Mesenchymal stem cell (in vitro differentiated cells and primary cell): ENCODE measurements at regions not wholly inside any gene's neighbourhood (a gene's known extent, or its start where the extent isn't known, plus 50 kb on each side); places are given as distances from the start of the nearest gene placed in this dataset.

Experiments
- DNase-seq: peaks from one replicate; pipeline ENCODE4 v3.0.0-alpha.2; 2013
- H2AFZ ChIP-seq: one replicate; pipeline ENCODE4 v1.6.1; 2013; ENCODE audit warnings: low read depth, mild to moderate bottlenecking, control low read depth, inconsistent platforms, low read length, moderate library complexity
- H2AK5ac ChIP-seq: 2 replicates; pipeline ENCODE4 v1.6.1; 2013; ENCODE audit warnings: low read length, moderate library complexity, mild to moderate bottlenecking, inconsistent platforms; ENCODE audit not compliant: severe bottlenecking
- H2BK120ac ChIP-seq: one replicate; pipeline ENCODE4 v1.6.1; 2013; ENCODE audit warnings: low read depth, mild to moderate bottlenecking, inconsistent platforms, low read length, moderate library complexity
- H2BK12ac ChIP-seq, 2 experiments: one replicate each; pipeline ENCODE4 v1.6.1; 2013; ENCODE audit warnings: inconsistent platforms in 2 of 2, low read length in 2 of 2, mild to moderate bottlenecking in 2 of 2, moderate library complexity in 2 of 2, control low read depth in 1 of 2
- H2BK15ac ChIP-seq: one replicate; pipeline ENCODE4 v1.6.1; 2013; ENCODE audit warnings: mild to moderate bottlenecking, low read depth, inconsistent platforms; ENCODE audit not compliant: poor library complexity, severe bottlenecking
- H2BK5ac ChIP-seq: 2 replicates; pipeline ENCODE4 v1.6.1; 2013; ENCODE audit warnings: low read depth, mild to moderate bottlenecking, low read length, control low read depth, inconsistent platforms; ENCODE audit not compliant: poor library complexity, severe bottlenecking
- H3K14ac ChIP-seq, 2 experiments: one replicate each; pipeline ENCODE4 v1.6.1; 2013; ENCODE audit warnings: inconsistent platforms in 2 of 2, low read length in 2 of 2, control low read depth in 1 of 2, mild to moderate bottlenecking in 1 of 2, moderate library complexity in 1 of 2
- H3K18ac ChIP-seq, 2 experiments: one replicate each; pipeline ENCODE4 v1.6.1; 2013; ENCODE audit warnings: inconsistent platforms in 2 of 2, low read length in 2 of 2, control low read depth in 1 of 2, low read depth in 1 of 2, mild to moderate bottlenecking in 1 of 2
- H3K23ac ChIP-seq, 2 experiments: one replicate each; pipeline ENCODE4 v1.6.1; 2013; ENCODE audit warnings: inconsistent platforms in 2 of 2, low read length in 2 of 2, mild to moderate bottlenecking in 2 of 2, moderate library complexity in 2 of 2, control low read depth in 1 of 2
- H3K27ac ChIP-seq: 2 replicates; pipeline ENCODE4 v1.5.1; 2013; ENCODE audit warnings: mild to moderate bottlenecking, moderate library complexity, low read length, control low read depth, inconsistent platforms; ENCODE audit not compliant: poor library complexity, severe bottlenecking
- H3K27me3 ChIP-seq, 2 experiments: 2 replicates each; pipeline versions ENCODE4 v1.6.1 to v1.7.0; 2013; ENCODE audit warnings: low read length in 2 of 2, mild to moderate bottlenecking in 2 of 2, moderate library complexity in 2 of 2, control low read depth in 1 of 2, inconsistent platforms in 1 of 2; ENCODE audit not compliant: control insufficient read depth in 1 of 2, insufficient read depth in 1 of 2
- H3K36me3 ChIP-seq, 2 experiments: 2 replicates each; pipeline versions ENCODE4 v1.6.1 to v1.7.0; 2013; ENCODE audit warnings: low read length in 2 of 2, control low read depth in 1 of 2, inconsistent platforms in 1 of 2, low read depth in 1 of 2, mild to moderate bottlenecking in 1 of 2; ENCODE audit not compliant: insufficient read depth in 2 of 2, control insufficient read depth in 1 of 2
- H3K4ac ChIP-seq, 2 experiments: one replicate each; pipeline ENCODE4 v1.6.1; 2013; ENCODE audit warnings: inconsistent platforms in 2 of 2, low read length in 2 of 2, mild to moderate bottlenecking in 2 of 2, moderate library complexity in 2 of 2, control low read depth in 1 of 2, low read depth in 1 of 2
- H3K4me1 ChIP-seq: 2 replicates; pipeline ENCODE4 v1.6.1; 2013; ENCODE audit warnings: low read depth, low read length, control low read depth; ENCODE audit not compliant: control insufficient read depth, insufficient read depth
- H3K4me2 ChIP-seq: 2 replicates; pipeline ENCODE4 v1.6.1; 2013; ENCODE audit warnings: low read length, mild to moderate bottlenecking, inconsistent platforms; ENCODE audit not compliant: poor library complexity, severe bottlenecking
- H3K4me3 ChIP-seq, 2 experiments: 2 replicates each; pipeline versions ENCODE4 v1.5.1 to v1.7.0; 2013; ENCODE audit warnings: low read length in 2 of 2, mild to moderate bottlenecking in 2 of 2, control low read depth in 1 of 2, low read depth in 1 of 2; ENCODE audit not compliant: insufficient read depth in 1 of 2
- H3K79me1 ChIP-seq: replicated peaks from 2 replicates; pipeline ENCODE4 v1.6.1; 2013; ENCODE audit warnings: mild to moderate bottlenecking, control low read depth, low read length, inconsistent platforms; ENCODE audit not compliant: poor library complexity, severe bottlenecking
- H3K9ac ChIP-seq: 2 replicates; pipeline ENCODE4 v1.7.0; 2013; ENCODE audit warnings: mild to moderate bottlenecking, low read length, moderate library complexity
- H3K9me3 ChIP-seq: 2 replicates; pipeline ENCODE4 v1.7.0; 2013; ENCODE audit warnings: mild to moderate bottlenecking, low read length; ENCODE audit not compliant: control insufficient read depth
- H4K8ac ChIP-seq: one replicate; pipeline ENCODE4 v1.6.1; 2013; ENCODE audit warnings: inconsistent platforms, mild to moderate bottlenecking, low read length, moderate library complexity
- H4K91ac ChIP-seq: one replicate; pipeline ENCODE4 v1.6.1; 2013; ENCODE audit warnings: mild to moderate bottlenecking, low read length, inconsistent platforms
- WGBS: methylation state at CpG from one replicate; pipeline ENCODE4 v1.1.7; 2013; ENCODE audit warnings: mixed read lengths; 5-methylcytosine and 5-hydroxymethylcytosine counted together

GRCh38 chrX:109842611-109843010 is 109.6 kb upstream of the ACSL4 start:
- Histone ChIP-seq H3K9me3 (no peaks in the 10 kb centered on the region), H2BK5ac (no peak overlapping the region), H3K4me2 (no peak overlapping the region)

GRCh38 chrX:109843963-109844751 is 111.1 kb upstream of the ACSL4 start:
- Histone ChIP-seq H3K4me2 (no peak overlapping the region), H3K4ac (no peak overlapping the region), H2BK120ac (peak overlapping the region; percentile 19), H3K9ac (no peak overlapping the region), H4K8ac (no peak overlapping the region), H2AFZ (no peak overlapping the region), H3K36me3 (no peaks in the 10 kb centered on the region), H4K91ac (no peak overlapping the region), H3K4me1 (peaks cover 4% of the 10 kb centered on the region), H3K18ac (no peak overlapping the region), H2BK12ac (no peak overlapping the region), H3K23ac (no peak overlapping the region), H3K27me3 (peaks cover 0 to 5% of the 10 kb centered on the region in 2 experiments), H3K4me3 (no peak overlapping the region), H3K79me1 (no peaks in the 10 kb centered on the region), H3K9me3 (no peaks in the 10 kb centered on the region), H3K14ac (no peak overlapping the region), H3K27ac (no peak overlapping the region), H2AK5ac (no peak overlapping the region), H2BK5ac (no peak overlapping the region), H2BK15ac (no peak overlapping the region)
- WGBS = 100% methylated on average over 1 of the region's 1 CpG
- peak; percentile 56 for DNase-seq

More at GRCh38 chrX:109842611-109843010, 109.6 kb upstream of the ACSL4 start:
- H2BK12ac ChIP-seq = no peak overlapping the region
- no peak overlapping the region for H3K4me3 ChIP-seq
- H2BK120ac ChIP-seq = no peak overlapping the region
- H4K8ac ChIP-seq = no peak overlapping the region
- WGBS = 93% methylated on average over 6 of the region's 6 CpGs
- no peak overlapping the region for H3K14ac ChIP-seq
- H2BK15ac ChIP-seq = no peak overlapping the region
- H3K27me3 ChIP-seq = peaks cover 0 to 10% of the 10 kb centered on the region in 2 experiments
- H3K23ac ChIP-seq = no peak overlapping the region
- no peak overlapping the region for H4K91ac ChIP-seq
- H2AK5ac ChIP-seq = no peak overlapping the region
- no peak overlapping the region for H3K27ac ChIP-seq
- H2AFZ ChIP-seq = no peak overlapping the region
- no peak overlapping the region for H3K9ac ChIP-seq
- DNase-seq = no peak
- peaks cover 4% of the 10 kb centered on the region for H3K4me1 ChIP-seq
- no peak overlapping the region for H3K18ac ChIP-seq
- H3K36me3 ChIP-seq = no peaks in the 10 kb centered on the region
- no peak overlapping the region for H3K4ac ChIP-seq
- H3K79me1 ChIP-seq = no peaks in the 10 kb centered on the region

- Histone ChIP-seq H2BK120ac (peak overlapping the region; percentile 49), H3K18ac (peak overlapping the region in 1 of 2 experiments; percentile 57), H3K4ac (no peak overlapping the region), H2BK5ac (no peak overlapping the region), H2BK12ac (no peak overlapping the region), H3K4me1 (peaks cover 4% of the 10 kb centered on the region), H3K27me3 (peaks cover 0 to 13% of the 10 kb centered on the region in 2 experiments), H3K79me1 (no peaks in the 10 kb centered on the region), H4K8ac (peak overlapping the region; percentile 64), H2BK15ac (no peak overlapping the region), H3K9me3 (no peaks in the 10 kb centered on the region), H3K14ac (no peak overlapping the region), H3K27ac (no peak overlapping the region), H4K91ac (no peak overlapping the region), H3K4me2 (no peak overlapping the region), H3K36me3 (no peaks in the 10 kb centered on the region), H3K9ac (no peak overlapping the region), H2AFZ (no peak overlapping the region), H3K23ac (no peak overlapping the region), H2AK5ac (no peak overlapping the region), H3K4me3 (no peak overlapping the region)
- DNase-seq = no peak
- WGBS = 87% methylated on average over 3 of the region's 4 CpGs
Measured at GRCh38 chrX:109844986-109845385, 111.9 kb upstream of the ACSL4 start.

- Histone ChIP-seq H2BK5ac (no peak overlapping the region), H2BK15ac (no peak overlapping the region), H3K4ac (no peak overlapping the region), H3K4me2 (no peak overlapping the region), H3K9ac (no peak overlapping the region), H3K14ac (no peak overlapping the region), H3K9me3 (no peaks in the 10 kb centered on the region), H4K91ac (no peak overlapping the region), H3K36me3 (no peaks in the 10 kb centered on the region), H2BK12ac (no peak overlapping the region), H3K23ac (no peak overlapping the region), H3K27me3 (peaks cover 0 to 13% of the 10 kb centered on the region in 2 experiments), H3K27ac (no peak overlapping the region), H3K18ac (no peak overlapping the region), H2AK5ac (no peak overlapping the region), H2AFZ (no peak overlapping the region), H3K79me1 (no peaks in the 10 kb centered on the region), H2BK120ac (no peak overlapping the region), H3K4me3 (no peak overlapping the region), H3K4me1 (no peaks in the 10 kb centered on the region), H4K8ac (no peak overlapping the region)
- 92% methylated on average over 1 of the region's 4 CpGs for WGBS
- DNase-seq = no peak
Measured at GRCh38 chrX:109845996-109846395, 112.9 kb upstream of the ACSL4 start.
